ENCODE measurements at regions not wholly inside any gene's neighbourhood (a gene's known extent, or its start where the extent isn't known, plus 50 kb on each side); places are given as distances from the start of the nearest gene placed in this dataset.
"Not testable (repeated sequence)": the region's sequence is repeated elsewhere in the genome, so short reads cannot be mapped to it uniquely, and the experiment has no call there.

DNA sequence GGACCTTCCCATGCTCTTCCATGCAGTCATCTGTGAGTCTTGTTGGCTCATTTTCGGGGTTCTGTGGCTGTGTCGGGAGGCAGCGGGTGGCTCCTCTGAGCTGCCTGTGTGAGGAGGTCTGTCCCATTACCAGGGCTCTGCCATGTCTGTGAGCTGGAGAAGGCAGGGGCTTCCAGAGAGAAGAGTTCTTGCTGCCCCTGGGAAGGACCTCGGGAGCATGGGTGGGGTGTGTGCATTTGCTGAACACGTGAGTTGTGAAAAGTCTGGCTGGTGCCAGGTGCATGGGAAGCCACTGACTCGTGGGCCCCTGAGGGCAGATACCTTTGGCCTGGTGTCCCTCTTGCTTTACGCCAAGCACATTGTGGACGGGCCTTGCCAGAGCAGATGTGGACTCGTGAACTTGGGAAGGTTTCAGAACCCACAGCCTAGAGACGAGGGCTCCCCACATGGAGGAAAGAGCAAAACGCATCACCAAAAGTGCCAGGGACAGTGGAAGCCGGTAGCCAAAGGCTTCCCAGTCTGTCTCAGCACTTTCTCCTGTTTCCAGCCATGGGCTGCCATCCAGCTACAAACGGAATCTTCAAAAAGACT, 1324.5 kb downstream of the BRD1 start:
- no peak for DNase-seq

DNA sequence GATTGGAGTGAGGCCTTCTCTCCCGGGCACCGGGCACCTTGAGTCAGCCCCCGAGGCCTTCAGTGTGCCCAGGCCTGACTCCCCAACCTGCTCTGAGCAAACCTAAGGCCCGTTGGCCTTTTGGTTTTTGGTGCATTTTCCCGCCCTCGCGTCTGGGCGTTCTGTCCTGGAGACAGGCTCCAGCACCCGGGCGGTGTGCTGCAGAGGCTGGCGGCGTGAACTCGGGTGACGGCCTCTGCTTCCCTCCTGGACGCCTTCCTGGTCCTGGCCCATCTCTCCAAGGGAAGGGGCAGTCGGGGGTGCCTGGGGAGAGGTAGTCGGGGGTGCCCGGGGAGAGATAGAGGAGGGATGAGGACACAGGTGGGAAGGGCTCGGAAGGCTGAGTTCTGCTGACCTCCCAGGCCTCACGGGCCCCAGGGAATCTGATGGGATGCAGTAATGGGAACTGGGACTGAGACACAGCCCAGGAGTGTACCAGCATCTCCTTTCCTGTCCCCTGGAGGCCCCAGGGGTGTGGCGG, 1326.4 kb downstream of the BRD1 start:
- DNase-seq: no peak

DNA sequence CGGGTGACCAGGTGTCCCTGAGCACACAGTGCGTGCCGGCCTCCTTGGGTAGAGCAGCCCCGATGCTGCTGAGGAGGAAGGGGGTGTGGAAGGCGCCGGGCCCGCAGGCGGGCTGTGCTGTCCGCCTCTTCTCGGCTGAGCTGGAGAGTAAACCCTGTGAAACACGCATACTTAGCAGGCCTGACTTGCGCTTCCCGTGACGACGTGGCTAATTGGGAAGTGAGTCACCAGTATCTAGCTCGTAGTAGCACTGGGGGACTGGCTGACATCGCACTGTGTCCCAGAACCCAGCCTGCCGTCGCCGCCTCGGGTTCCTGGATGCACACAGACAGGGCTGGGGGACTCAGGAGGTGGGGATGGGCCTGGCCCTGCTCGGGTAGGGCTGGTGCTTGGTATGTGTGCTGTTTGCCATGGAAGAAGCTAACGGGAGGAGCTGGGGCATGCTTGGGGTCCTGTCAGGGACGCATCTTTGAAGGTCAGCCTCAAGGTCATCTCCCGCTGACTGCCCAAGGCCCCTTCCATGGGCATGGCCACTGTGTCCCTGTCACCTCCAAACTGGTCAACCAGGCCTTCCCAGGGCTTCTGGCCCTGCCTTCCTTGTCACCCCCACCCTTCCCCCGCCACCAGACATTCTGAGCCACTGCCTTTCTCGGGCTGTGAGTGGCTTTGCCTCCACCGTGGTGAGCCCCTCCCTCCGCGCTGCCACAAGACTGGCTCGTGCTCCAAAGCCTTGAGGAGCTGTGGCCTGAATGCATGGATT, 1327.0 kb downstream of the BRD1 start:
- DNase-seq: no peak

DNA sequence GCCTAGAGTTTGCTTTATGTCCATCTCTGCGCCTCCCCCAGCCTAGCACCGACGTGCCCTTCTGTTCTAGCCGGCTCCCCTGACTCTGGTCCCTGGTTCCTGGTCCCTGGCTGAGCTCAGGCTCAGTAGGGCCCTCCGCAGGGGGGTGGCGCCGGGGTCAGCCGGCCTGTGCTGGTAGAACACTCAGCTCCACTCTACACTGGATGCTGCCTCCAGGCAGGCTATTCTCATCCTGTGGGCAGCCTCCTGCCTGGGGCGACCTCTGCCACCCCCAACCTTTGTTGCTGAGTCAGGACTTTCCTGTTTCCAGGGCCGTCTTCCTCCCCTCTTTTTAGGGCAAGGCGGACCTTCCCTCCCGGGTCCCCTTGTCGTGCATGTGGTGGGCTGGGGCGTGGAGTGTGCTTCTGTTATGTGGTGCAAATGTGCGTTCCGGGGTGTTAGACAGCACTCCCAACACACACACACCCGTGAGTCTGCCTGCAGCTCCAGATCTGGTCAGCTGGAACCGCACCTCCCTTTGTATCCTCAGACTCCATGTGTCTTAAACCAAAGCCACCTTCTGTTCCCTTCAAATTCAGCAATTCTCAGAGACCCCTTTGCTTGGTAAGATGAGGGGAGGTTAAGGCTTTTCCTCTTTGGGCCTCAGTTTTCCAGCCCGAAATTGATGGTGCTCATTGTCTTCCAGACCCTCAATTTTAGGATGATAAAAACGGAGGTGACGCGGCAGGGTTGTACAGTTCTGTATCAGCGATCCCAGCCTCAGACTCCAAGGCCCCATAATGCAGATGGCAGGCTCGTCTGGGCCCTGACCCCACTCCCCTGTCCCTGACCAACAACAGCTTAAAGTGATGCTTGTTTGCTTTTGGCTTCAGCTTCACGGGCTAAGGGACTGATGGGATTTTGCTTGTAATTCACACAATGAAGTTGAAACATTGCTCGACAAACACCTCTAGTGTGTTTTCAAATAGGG, 1327.9 kb downstream of the BRD1 start:
- no peak for DNase-seq

DNA sequence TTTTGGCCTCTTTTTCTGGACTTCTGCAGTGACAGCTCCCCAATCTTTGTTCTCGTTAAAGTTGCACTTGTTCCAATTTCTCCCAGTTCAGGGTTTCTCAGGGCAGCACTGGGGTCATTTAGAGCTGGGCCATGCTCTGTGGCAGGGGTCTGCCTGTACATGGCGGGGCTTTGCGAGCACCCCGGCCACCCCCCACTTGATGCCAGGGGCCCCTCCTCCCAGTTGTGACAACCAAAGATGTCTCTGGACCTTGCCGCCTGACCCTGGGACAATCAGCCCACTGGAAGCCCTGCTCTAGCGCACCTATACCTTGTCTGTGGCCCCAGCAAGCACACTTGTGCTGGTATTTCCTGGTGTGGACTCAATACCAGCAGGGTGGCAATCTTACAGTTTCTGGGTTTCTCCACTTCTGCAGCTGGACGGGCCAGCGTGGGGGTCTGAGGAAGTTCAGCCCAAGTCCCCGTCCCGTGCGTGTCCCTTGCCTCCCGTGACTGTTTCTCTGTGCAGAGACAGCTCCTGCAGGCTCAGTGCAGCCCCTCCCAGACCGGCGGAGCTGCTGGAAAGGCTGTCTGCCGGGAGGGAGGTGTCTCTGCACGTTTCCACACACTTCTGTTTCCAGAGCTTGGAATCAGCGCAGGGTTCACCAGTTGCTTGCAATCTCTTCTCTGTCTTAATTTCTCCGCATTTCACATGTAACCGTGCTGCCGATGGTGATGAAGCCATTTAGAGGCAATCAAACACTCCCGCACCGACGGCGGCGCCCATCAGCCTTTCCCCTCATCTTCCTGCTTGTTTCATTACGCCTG, 1328.9 kb downstream of the BRD1 start:
- DNase-seq: no peak

DNA sequence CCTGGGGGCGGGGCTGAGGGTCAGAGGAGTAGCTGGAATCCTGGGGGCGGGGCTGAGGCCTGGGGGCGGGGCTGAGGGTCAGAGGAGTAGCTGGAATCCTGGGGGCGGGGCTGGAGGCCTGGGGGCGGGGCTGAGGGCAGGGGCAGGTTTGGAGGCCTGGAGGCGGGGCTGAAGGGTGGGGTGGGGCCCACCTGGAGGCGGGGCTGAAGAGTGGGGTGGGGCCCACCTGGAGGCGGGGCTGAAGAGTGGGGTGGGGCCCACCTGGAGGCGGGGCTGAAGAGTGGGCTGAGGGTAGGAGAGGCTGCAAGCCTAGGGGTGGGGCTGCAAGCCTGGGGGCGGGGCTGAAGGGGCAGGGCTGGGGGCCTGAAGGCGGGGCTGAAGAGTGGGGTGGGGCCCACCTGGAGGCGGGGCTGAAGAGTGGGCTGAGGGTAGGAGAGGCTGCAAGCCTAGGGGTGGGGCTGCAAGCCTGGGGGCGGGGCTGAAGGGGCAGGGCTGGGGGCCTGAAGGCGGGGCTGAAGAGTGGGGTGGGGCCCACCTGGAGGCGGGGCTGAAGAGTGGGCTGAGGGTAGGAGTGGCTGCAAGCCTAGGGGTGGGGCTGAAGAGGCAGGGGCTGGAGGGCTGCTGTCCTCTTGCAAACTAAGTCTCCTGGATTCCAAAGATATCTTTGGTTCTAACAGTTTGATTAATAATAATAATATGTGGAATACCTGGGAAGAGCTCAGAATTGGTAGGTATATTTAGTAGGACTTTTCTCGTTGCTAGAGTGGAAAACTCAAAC, 1329.7 kb downstream of the BRD1 start:
- DNase-seq: not testable (repeated sequence)

DNA sequence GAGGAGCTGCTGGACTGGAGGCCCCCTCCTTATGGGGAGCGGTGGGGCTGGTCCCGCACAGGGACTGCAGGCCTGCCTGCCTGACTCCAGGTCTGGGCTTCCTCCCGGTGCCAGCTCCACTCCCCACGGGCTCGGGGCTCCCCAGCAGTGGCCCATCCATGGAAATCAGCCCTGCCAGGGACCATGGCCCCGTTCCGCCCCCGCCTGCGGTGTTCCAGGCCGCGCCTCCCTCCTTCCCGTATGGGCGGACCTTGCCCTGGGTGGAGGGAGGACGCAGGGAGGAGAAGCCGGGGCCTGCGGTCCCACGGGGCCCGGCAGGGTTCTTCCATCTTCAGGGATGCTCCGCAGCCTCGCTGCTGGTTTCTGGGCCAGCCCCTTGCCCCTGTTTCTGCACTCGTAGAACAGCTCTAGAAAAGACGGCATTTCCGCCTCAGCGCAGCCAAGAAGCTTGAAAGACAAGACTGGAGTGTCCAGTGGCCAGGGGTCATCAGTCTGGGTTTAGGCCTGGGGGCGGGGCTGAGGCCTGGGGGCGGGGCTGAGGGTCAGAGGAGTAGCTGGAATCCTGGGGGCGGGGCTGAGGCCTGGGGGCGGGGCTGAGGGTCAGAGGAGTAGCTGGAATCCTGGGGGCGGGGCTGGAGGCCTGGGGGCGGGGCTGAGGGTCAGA, 1330.6 kb downstream of the BRD1 start:
- DNase-seq: no peak

DNA sequence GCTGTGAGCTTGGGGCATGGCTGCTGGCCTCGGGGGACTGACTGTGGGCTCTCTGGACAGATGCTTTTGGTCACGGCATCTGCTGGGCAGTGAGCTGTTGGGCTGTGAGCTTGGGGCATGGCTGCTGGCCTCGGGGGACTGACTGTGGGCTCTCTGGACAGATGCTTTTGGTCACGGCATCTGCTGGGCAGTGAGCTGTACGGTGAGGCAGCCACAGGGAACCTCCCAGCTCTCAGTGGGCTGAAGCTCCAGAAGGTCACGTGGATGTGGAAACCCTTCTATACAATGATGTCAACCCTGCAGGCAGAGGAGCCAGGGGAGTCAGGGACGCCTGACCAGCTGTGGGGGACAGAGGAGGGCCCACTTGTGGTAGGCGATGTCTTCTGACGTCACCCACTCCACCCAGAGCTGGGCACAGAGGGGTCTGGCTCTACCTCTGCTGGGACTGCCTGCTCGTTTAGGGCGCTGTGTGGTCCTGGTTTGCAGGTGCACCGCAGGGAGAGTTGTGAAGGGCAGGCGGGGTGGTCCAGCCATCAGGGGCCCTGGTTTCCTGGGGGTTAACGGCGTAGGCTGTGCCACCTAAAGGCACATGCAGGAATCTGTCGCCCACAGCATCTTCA, 1331.3 kb downstream of the BRD1 start:
- DNase-seq: no peak

DNA sequence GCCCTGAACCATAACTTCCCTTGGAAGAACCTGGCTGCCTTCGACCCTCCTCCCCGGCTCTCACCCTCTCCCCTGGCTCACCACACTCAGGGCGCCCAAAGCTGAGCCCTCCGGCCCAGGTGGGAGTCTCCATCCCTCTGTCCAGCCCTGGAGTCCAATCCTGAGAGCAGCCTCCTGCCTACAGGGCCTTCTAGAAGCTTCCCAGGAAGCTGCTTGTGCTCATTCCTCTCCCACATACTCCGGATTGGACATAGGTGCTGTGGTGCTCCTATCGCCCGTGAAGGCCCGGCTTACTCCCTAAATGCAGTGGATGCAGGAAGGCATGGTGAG, 1332.0 kb downstream of the BRD1 start:
- DNase-seq: no peak

DNA sequence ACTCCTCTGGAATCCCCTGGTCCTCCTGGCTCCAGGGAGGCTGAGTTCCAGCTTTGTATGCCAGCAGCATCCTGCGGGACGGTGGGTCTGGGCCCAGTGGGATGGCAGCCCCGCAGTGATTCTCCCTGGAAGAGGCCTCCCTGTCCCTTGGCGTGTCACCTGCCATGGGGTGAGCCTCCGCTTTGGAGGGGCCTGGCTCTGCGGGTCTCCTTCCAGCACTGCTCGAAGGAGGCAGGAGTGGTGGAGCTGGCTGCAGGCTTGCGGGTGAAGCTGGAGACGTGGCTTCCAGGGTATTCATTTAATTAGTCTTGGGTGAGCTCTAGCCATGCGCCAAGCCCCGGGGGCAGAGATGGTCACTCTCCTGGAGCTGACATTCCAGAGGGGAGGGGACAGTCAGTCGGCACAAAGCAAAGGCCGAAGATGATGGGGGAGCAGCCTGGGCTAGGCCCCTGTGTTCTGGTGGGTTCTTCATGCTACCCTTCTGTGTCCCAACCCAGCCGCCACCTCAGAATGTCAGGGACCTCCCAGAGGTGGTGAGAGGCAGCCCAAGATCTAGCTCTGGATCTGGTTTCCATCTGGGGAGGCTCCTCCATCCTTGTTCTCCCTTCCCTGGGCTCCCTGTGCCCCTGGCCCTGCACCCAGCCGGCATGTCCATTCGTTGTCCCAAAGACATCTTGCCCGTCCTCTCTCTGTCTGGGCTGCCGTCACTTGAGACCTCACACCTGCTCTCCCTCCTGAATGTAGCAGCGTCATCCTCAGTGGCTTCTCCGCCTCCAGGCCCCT, 1332.5 kb downstream of the BRD1 start:
- DNase-seq: no peak

DNA sequence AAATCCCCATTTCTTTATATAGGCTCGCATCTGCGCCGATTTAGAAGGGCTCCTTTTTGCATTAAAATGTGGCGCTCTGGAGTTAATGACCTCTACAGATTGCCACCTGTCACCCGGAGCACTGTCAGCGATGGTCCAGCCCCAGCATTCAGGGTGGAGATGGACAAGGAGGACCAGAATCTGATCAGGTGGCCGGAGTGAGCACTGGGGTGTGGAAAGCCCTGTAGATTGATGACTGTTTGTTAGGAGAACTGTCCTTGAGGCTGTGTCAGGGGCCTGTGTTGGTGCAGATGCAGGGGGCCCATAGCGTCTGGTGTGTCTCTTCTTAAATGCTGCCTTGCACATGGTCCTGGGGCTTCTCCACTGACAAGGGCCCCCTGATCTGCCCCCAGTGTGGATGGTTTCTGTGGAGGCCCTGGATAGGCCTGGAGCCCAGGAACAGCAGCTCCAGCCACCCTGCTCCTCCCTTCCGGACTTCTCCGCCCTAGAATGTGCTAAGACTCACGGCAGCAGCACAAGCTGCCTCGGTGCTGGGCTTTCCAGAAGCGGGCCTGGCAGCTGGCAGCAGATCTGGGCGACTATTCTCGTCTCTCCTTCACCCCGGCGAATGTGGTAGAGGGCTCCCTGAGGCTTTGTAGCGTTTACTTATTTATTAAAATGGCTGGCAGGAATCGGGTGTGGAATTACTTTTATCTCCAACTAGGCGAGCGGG, 1333.3 kb downstream of the BRD1 start:
- no peak for DNase-seq

DNA sequence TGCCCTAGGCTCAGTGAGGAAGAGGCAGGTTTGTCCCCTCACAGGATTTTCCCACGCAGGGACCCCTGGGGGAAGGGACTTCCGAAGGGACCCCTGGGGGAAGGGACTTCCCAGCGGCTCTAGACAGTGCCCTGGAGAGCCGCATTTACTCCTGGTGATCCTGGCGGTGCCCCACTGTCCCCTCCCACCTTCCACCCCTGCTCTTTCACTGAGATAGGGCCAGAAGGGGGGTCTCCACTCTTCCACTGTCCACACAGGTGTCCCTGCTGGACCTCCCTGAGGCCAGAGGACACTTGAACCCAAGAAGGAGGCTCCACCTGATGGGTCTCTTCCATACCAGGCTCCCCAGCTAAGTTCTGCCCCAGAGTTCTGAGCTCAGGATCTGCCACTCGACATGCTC, 1333.9 kb downstream of the BRD1 start:
- DNase-seq: no peak

DNA sequence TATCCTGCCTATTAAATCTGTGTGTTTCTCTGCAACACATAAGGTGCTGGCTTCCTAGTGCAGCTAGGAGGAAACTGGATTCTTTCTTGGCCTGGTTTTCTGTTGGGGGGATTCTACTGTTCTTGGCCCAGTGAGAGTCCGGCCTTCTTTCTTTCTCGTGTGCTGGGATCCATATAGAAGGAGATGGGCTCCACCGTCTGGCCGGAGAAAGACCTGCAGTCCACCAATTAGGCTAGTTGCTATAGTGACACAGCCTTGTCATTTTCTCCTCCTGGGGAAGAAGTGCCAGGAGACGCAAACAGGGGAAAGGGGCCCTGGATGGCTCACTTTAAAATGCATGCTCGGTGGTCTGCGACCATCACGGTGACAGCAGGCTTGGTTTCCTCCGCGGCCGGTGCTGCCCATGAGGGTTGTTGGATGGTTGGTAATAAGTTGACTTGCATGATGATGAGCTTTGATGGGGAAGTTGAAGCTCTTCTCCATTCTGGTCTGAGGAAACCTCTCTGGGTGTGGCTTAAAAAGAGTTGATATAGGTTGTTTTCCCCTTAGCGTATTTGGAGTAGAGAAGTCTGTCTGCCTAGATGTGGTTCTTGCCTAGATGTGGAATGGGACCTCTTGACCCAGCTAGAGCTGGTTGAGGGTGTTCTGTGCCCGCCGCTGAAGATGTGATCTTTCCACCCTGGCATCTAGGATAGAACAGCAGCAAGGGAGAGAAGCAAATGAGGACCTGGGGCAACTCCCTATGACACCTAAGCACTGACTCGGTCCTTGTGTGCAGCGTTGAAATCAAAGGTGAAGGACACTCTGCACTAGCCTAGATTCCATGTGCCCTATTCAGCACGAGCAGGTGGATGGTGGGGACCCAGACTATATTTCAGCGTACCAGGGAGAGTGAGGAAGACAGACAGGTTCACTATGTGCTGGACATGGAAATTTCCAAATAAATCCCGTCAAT, 1335.0 kb downstream of the BRD1 start:
- peak; percentile 82 for DNase-seq

DNA sequence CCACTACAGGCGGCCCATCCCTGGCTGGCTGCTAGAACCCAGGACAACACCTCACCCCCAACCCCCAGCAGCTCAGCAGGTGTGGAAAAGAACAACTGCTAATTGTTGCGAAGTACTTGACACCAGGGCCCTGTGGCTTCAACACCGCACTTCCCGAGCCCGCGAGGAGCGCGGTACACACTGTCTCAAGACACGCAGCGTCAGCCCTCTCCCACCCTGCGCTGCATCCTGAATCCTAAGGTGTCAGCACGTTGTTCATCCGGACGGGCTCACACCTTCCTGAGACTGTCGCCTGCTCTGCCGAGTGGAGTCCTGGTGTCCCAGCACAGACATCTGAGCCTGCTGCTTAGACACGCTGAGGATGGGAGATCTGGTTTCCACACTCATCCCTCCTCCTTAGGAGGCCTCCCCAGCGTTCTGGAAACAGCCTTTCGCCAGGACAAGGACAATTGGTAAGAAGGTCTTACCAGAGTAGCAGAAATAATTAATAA, 1336.2 kb downstream of the BRD1 start:
- DNase-seq: no peak

DNA sequence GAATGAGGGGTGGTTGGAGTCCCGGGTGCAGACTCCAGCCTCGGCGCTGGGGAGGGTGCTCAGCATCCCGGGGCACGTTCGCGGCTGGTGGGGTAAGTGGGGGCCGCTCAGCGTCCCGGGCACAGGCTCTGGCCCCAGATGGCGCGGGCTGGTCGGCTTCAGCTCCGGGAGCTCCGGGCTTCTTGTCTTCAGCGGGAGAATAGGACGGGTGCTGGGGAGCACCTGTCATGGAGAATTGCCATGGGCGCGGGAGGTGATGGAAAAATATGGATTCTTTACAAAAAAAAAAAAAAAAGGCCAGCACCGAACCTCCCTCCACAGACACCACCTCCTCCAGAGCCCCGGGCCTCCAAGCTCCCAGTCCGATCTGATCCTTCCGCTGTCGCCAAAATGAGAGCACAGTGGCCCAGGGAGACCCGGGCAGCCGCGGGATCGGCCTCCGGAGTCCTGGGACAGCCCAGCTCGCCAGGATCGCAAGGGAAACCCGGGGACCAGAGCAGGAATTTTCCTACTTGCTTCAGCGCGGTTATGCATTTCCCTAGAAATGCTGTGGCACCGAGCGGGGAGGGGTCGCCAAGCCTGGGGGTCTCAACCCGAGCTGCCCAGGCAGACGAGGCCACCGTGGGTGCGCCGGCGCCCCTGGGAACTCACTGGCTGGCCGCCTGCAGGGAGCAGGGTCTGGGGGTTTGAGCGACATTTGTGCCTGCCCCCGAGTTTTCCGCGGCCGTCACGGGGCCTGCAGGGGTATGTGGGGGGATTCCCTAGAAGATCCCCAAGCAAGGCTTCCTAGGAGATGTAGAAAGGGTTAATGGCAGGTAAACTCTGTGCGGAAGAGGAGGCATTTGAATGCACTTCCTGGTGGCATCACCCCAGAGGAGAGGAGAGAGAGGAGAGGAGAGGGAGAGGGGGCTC, 1336.9 kb downstream of the BRD1 start:
- no peak for DNase-seq

Data from hematopoietic multipotent progenitor cell treated with erythropoietin and hydrocortisone succinate and interleukin-3 and kit ligand, for 6 days (in vitro differentiated cells).